Inflammatory macrophage treated with lipopolysaccharide for 4 hours (primary cell): ENCODE measurements at regions not wholly inside any gene's neighbourhood (a gene's known extent, or its start where the extent isn't known, plus 50 kb on each side); places are given as distances from the start of the nearest gene placed in this dataset.
"Not testable (repeated sequence)": the region's sequence is repeated elsewhere in the genome, so short reads cannot be mapped to it uniquely, and the experiment has no call there.

Experiments
- DNase-seq: peaks from one replicate; pipeline ENCODE4 v3.0.0-alpha.2; 2020

DNA sequence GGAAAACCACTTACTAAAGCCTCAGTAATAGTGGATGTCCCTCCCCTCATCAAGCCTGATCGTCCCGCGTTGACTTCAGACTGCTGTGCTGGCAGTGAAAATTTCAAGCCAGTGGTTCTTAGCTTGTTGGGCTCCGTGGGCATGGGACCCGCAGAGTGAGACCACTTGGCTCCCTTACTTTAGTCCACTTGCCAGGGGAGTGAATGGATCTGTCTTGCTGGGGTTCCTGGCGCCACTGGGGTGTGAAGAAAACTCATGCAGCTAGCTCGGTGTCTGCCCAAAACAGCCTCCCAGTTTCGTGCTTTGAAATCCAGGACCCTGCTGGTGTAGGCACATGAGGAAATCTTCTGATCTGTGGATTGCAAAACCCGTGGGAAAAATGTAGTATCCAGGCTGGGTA, 480.0 kb upstream of the IZUMO3 start:
- DNase-seq = no peak

DNA sequence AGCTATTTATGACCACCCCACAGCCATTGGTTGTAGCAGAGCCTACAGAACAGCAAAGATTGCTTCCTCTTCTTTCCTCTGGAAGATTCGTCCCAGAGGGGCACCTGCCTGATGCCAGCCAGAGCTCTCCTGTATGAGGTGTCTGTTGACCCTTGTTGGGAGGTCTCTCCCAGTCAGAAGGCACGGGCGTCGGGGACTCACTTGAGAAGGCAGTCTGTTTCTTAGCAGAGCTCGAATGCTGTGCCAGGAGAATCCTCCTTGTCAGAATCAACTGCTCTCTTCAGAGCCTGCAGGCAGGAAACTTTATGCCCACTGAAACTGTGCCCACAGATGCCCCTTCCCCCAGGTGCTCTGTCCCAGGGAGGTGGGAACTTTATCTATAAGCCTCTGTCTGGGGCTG, 479.5 kb upstream of the IZUMO3 start:
- DNase-seq = no peak

GRCh38 chr9:25017779-25018178, 472.1 kb upstream of the IZUMO3 start:
- no peak for DNase-seq

- DNase-seq = no peak
Measured at GRCh38 chr9:25010027-25010662, 464.4 kb upstream of the IZUMO3 start.

GRCh38 chr9:25003686-25004085, 458.0 kb upstream of the IZUMO3 start:
- no peak for DNase-seq

DNA sequence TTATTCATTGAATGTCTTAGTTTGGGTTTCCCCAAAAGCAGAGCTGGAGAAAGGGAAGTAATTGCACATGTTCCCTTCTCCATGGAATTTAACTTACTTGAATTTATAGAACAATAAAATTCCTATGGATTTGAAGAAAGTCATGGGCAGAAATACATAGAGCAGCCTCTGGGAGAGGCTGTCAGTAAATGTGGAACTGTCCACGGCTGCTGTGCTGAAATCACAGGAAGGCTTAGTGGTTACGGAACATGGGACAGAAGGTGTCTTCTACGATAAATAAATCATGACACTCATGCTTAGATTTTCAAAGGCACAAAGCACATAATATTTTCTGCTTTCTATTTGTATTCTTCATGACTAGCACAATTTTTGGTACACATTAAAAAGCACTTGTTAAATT, 440.6 kb upstream of the IZUMO3 start:
- DNase-seq = no peak

DNA sequence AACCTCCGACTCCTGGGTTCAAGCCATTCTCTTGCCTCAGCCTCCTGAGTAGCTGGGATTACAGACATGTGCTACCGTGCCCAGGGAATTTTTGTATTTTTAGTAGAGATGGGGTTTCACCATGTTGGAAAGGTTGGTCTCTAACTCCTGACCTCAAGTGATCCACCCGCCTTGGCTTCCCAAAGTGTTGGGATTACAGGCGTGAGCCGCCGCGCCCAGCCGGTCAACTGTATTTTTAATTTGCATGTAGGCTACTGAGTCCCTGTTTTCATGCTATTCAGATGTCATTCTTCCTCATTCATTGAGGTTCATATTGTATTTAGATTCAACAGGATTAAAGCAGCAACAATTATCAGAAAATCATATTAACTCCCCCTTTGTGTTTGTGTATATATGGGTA, 425.1 kb upstream of the IZUMO3 start:
- not testable (repeated sequence) for DNase-seq

DNA sequence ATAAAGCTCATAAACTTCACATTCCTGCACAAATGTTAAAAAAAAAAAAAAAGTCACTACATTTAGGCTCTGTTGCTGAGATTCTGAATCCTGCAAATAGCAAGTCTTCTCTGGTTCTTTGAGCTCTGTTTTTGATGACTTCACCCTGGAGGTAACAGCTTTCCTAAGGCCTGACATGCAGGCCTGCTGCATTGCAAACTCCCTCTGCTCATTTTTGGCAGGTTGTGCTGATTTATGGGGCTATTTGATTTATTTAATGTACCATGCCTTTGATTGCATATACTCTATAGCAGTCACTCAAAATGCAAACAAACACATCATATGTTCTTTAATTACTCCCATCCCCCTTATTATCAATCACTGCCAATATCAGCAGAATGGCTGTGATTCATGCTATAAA, 416.1 kb upstream of the IZUMO3 start:
- DNase-seq = no peak

DNA sequence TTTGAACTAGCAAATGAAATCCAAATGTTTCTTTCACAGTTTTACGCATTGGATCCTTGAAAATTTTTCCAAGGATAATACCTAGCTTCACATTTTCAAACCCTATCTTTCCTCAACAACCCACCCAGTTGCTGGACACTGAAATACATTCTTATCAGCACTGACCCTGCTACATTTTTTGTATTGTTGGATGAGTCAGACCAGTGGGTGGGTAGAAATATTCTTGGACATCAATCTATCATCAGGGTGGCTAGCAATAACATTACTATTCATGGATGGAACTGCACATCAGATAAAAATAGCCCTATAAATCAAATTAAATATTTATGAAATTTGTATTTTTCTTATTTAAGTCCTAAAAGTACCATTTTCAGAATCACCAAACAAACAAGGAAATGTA, 407.4 kb upstream of the IZUMO3 start:
- no peak for DNase-seq

DNA sequence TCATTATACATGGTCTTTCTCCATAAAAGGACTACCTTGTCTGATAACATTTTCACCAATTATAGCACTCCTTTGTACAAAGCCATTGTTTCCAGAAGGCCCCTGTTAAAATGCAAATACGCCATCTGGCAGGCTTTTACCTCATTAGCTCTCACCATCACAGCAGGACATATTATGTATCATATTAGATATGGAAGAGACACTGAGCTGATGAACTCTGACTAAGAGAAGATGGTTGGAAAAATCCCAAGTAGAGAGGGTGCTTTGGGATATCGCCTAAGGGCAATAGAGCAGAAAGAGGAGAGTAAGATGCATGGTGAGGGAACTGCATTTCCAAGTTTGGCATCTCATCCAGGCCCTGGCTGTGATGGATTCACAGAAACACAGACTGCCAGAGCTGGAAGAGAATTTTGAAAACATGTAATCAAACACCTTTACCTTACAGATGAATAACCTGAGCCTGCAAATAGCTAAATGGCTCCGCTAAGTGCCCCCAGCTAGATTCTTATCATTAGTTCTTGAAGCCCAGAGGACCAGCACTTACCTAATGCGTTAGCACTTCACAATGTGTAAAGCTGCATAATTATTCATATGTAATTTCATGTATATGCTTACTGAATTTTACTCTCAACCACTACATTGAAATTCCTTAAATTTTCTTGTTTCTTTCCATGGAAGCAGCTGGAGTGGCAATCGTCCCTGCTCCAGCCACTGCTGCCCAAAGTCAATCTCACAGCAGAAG, 393.6 kb upstream of the IZUMO3 start:
- no peak for DNase-seq

GRCh38 chr9:24936117-24936516, 390.4 kb upstream of the IZUMO3 start:
- no peak for DNase-seq

DNA sequence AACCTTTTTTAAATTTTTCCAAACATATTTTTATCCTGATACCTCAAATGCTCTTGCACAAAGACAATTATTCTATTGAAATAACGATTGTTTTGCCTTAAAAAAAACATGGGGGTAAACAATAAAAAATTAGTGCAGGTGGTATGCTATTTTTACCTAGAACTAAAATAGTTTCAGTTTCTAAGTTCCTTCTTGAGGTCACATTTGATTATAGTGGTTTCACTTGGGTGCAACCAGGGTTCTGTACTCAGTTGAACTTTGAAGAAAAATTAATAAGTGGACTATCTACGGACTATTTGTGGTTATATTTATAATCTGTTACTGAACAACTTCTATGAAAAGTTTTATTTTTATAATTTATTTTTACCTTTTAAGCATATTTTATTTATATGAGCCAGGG, 387.1 kb upstream of the IZUMO3 start:
- DNase-seq = no peak

DNA sequence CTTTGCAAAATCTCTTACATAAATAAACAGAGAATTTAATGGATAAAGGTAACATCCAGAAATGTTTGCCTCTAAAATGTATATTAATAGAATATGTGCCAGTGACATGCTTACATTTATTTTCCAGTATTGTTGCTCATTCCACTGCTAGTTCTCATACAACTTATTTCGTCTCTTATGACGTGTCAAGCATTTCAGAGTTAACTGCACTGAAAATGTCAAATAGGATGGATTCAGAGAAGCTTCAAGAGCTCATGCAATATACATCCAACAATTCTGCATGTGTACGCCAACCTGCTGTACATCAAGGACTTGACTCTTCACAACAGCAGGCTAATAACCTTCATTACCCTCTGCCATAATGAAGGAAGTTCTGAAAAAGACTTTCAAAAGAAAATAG, 386.2 kb upstream of the IZUMO3 start:
- no peak for DNase-seq

GRCh38 chr9:24912767-24913166, 367.1 kb upstream of the IZUMO3 start:
- DNase-seq = no peak

GRCh38 chr9:24901319-24901718, 355.6 kb upstream of the IZUMO3 start:
- DNase-seq = no peak

- no peak for DNase-seq
Measured at GRCh38 chr9:24900179-24900578, 354.5 kb upstream of the IZUMO3 start.

DNA sequence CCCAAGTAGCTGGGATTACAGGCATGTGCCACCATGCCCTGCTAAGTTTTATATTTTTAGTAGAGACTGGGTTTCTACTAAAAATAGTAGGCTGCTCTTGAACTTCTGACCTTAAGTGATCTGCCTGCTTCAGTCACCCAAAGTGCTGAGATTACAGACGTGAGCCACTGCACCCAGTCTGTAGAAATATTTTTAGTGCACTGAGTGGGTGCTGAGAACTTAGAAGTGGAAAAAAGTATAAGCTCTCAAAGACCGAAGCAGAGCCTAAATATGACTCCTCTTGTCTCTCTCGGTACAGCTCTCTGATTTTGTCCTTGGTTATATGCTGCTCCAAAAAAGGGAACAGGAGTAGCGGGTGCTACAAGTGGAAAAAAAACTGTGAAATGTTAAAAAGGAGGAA, 353.8 kb upstream of the IZUMO3 start:
- DNase-seq = no peak

- DNase-seq = no peak
Measured at GRCh38 chr9:24897826-24898225, 352.1 kb upstream of the IZUMO3 start.

GRCh38 chr9:24881361-24881760, 335.7 kb upstream of the IZUMO3 start:
- no peak for DNase-seq

DNA sequence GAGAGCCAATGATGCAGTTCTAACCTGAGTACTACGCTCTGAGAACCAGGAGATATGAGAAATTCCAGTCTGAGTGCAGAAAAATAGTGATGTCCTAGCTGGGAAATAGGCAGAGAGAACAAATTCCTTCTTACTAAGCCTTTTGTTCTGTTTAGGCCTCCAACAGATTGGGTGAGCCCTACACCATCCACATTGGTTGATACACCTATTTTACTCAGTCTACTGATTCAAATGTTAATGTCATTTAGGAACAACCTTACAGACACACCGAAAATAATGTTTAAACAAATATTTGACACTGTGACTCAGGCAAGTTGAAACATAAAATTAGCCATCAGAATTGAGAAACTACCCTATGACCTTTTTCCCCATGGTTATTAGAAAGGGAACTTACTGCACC, 333.9 kb upstream of the IZUMO3 start:
- no peak for DNase-seq

DNA sequence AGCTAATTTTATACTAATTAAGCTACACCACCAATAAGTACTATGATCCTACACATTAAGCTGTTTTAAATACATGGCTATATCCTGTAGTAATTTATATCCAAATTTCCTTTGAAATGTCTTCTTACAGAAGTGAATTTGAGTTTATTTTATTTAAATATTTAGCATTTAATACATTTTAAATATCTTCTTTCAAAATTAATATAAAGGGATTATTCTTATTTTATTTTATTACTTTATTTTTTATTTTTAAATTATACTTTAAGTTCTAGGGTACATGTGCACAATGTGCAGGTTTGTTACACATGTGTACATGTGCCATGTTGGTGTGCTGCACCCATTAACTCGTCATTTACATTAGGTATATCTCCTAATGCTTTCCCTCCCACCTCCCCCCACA, 310.9 kb upstream of the IZUMO3 start:
- DNase-seq = not testable (repeated sequence)

DNA sequence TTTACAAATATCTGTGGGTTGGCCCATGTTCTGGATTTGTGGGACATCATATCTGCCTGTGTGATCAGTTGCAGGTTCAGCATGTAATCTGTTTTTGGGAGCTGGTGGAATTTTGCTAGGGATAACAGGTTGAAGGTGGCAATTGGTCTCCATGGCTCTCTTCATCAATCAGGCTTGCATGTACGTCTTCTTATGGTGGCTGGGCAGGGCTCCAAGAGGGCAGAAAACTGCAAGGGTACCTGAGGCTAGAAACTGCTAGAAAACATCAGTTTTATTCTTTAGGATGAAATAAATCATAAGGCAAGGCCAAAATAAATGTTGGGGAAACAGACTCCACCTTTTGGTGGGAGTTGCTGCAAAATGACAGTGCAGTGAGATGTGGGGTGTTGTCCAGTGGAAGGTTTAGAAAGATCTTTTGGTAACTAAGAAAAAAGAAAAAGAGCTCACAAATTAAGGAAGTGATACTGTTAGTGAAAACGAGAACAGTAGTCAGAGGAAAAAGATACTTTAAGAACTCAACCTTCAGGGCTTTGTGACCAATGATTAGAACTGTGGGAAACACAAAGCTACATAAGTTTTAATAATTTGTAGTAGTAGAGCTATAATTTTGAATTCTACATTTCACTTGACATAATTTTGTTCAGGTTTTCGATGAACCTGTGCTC, 300.7 kb upstream of the IZUMO3 start:
- DNase-seq = no peak

GRCh38 chr9:24844217-24844616, 298.5 kb upstream of the IZUMO3 start:
- DNase-seq = no peak

- no peak for DNase-seq
Measured at GRCh38 chr9:24841993-24842392, 296.3 kb upstream of the IZUMO3 start.
